Adrenal gland (tissue), 5 donors: ENCODE measurements at regions not wholly inside any gene's neighbourhood (a gene's known extent, or its start where the extent isn't known, plus 50 kb on each side); places are given as distances from the start of the nearest gene placed in this dataset.
"Not testable (repeated sequence)": the region's sequence is repeated elsewhere in the genome, so short reads cannot be mapped to it uniquely, and the experiment has no call there.

ENCODE experiments used
- CTCF ChIP-seq, 6 experiments: fragments of 450-650 bp in 4 of 6; fragments of 200-600 bp in 2 of 6; sonication (generic) in 1 of 6; IDR thresholded peaks; 1 replicate in 5 of 6; 2 replicates in 1 of 6; pipeline versions ENCODE4 v1.5.1 to v1.8.0; 2016 to 2021; ENCODE audit warnings: antibody characterized with exemption in 6 of 6, mild to moderate bottlenecking in 2 of 6, moderate library complexity in 1 of 6
- POLR2A ChIP-seq, 2 donors: fragments of 450-650 bp; IDR thresholded peaks; one replicate each; pipeline ENCODE4 v1.6.1; 2017; ENCODE audit warnings: antibody characterized with exemption in 2 of 2, mild to moderate bottlenecking in 2 of 2, moderate library complexity in 1 of 2
- donor health status: DM: no; HTN: no; CAD: no.

GRCh38 chr9:40873753-40874295 is 254.7 kb downstream of the FOXD4L6 start:
- not testable (repeated sequence) for TF ChIP-seq CTCF, POLR2A (IDR thresholded peaks at IDR 0.05)
